ENCODE measurements at regions not wholly inside any gene's neighbourhood (a gene's known extent, or its start where the extent isn't known, plus 50 kb on each side); places are given as distances from the start of the nearest gene placed in this dataset.

DNA sequence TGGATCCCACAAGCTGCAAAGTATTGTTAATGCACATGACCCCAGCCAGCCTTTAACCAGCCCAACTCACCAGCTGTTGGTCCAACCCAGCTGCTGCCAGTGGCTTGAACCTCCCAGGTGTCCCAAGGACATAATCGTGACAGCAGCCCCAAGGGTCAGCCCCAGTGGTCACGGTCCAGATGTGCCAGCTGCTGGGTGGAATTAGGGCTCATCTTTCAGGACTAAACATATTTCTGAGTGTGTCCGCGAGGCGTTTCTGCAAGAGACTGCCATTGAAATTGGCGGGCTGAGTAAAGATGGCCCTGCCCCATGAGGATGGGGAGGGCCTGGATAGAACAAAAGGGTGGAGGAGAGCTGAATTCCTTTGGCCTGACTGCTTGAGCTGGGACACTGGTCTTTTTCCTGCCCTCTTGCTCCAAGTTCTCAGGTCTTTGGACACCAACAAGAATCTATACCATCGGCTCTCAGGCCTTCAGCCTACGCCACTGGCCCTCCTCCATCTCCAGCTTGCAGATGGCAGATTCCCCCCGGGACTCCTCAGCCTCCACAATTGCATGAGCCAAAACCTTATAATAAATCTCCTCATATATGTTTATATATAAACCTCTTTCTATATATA lies 240.2 kb downstream of the MN1 start:
- DNase-seq (ENCODE audit: low read depth) = no peak

GRCh38 chr22:27564806-27565205 lies 236.8 kb downstream of the MN1 start:
- no peak overlapping the region for H3K4me3 ChIP-seq (ENCODE audit: low read depth, low read length)
- TF ChIP-seq, protein P1, sequence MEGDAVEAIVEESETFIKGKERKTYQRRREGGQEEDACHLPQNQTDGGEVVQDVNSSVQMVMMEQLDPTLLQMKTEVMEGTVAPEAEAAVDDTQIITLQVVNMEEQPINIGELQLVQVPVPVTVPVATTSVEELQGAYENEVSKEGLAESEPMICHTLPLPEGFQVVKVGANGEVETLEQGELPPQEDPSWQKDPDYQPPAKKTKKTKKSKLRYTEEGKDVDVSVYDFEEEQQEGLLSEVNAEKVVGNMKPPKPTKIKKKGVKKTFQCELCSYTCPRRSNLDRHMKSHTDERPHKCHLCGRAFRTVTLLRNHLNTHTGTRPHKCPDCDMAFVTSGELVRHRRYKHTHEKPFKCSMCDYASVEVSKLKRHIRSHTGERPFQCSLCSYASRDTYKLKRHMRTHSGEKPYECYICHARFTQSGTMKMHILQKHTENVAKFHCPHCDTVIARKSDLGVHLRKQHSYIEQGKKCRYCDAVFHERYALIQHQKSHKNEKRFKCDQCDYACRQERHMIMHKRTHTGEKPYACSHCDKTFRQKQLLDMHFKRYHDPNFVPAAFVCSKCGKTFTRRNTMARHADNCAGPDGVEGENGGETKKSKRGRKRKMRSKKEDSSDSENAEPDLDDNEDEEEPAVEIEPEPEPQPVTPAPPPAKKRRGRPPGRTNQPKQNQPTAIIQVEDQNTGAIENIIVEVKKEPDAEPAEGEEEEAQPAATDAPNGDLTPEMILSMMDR (IDR thresholded peaks at IDR 0.05; ENCODE audit: low read depth, low read length, missing control alignments) = no peak
- no peak for DNase-seq (ENCODE audit: low read depth)

More for the DNA sequence above, 240.2 kb downstream of the MN1 start:
- H3K4me3 ChIP-seq (ENCODE audit: low read depth, low read length) = no peak overlapping the region
- TF ChIP-seq, protein P1 (IDR thresholded peaks at IDR 0.05; ENCODE audit: low read depth, low read length, missing control alignments) = no peak

- DNase-seq (ENCODE audit: low read depth) = no peak
- TF ChIP-seq, protein P1 (IDR thresholded peaks at IDR 0.05; ENCODE audit: low read depth, low read length, missing control alignments) = no peak
- no peak overlapping the region for H3K4me3 ChIP-seq (ENCODE audit: low read depth, low read length)
These were observed 235.0 kb downstream of the MN1 start for GRCh38 chr22:27566602-27567001.

DNA sequence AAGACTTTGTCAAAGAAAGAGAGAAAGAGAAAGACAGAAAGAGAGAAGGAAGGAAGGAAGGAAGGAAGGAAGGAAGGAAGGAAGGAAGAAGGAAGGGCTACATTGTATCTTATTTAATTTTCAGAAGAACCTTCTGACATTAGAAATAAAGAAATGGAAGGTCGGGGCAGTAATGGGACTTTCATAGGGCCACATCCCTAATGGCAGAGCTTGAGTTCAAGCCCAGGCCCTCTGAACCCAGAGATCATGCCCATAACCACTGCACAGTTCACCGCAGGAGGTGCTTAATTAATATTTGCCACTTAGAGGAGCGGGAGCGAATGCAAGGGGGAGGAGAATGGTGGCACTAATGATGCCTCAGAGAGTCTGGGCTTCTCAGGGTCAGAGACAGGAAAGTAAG lies 233.3 kb downstream of the MN1 start:
- H3K4me3 ChIP-seq (ENCODE audit: low read depth, low read length) = no peak overlapping the region
- DNase-seq (ENCODE audit: low read depth) = no peak
- TF ChIP-seq, protein P1 (IDR thresholded peaks at IDR 0.05; ENCODE audit: low read depth, low read length, missing control alignments) = no peak

DNA sequence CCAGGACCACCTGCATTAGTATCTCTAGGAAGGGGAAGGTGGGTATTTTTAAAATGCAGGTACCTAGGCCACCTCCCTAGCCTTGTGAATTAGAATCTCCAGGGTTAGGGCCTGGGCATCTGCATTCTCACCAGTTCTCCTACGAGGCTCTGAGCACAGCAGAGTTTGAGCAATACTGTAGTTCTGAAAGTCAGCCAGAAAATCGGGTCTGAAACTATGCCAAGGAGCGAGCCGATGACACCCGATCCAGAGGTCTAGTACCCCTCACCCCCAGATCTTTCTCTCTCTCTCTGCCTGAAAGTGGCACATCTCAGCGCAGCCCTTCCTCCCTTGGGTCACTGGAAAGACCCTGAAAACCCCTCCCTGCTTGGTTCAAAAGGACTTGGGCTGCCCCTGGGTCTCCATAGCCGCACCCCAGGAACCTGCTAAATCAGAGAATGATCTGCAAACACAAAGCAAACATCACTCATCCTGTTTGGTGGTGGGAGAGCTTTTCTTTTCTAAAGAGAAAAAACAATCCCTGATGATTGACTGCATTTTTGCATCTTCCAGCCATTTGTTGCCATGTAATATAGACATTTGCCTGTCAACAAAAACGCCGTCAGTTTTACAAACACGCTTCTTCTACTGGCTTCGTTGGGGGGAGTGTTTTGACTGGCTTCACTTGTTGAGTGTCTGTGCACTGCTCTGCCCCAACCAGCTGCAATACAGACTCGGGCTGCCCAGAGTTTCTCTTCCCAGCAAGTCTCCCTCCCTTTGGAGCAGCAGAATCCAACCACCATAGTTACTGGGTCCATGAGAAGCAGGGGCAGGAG lies 229.9 kb downstream of the MN1 start:
- TF ChIP-seq, protein P1 (IDR thresholded peaks at IDR 0.05; ENCODE audit: low read depth, low read length, missing control alignments) = no peak

DNA sequence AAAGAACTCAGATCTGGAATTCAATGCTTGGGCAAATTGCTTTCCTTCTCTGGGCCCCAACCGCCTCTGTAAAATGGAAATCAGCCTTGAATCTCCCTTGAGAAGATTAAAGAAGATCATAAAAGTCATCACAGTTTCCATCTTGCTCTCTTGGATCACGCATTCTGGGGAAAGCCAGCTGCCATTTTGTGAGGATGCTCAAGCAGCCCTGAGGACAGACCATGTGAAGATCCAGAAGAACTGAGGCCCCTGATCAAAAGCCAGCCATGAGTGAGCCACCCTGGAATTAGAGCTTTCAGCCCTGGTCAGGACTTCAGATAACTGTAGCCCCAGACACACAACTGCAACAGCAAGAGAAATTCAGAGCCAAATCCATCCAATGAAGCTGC lies 229.3 kb downstream of the MN1 start:
- no peak for DNase-seq (ENCODE audit: low read depth)
- no peak overlapping the region for H3K4me3 ChIP-seq (ENCODE audit: low read depth, low read length)
- TF ChIP-seq, protein P1 (IDR thresholded peaks at IDR 0.05; ENCODE audit: low read depth, low read length, missing control alignments) = no peak

More for the DNA sequence above, 229.9 kb downstream of the MN1 start:
- no peak overlapping the region for H3K4me3 ChIP-seq (ENCODE audit: low read depth, low read length)
- no peak for DNase-seq (ENCODE audit: low read depth)
